A549 (cell line): ENCODE measurements at regions not wholly inside any gene's neighbourhood (a gene's known extent, or its start where the extent isn't known, plus 50 kb on each side); places are given as distances from the start of the nearest gene placed in this dataset.

ENCODE experiments used
- ATAC-seq, 2 experiments: fragments of 200-7000 bp in 1 of 2; fragments of >200 bp in 1 of 2; cut with Nextera tagmentation in 1 of 2; cut with Tn5 transposase in 1 of 2; 3 replicates each; pipeline versions ENCODE4 v1.8.0 to v1.9.1; 2018 to 2020; ENCODE audit warnings: mild to moderate bottlenecking in 1 of 2, moderate library complexity in 1 of 2
- CTCF ChIA-PET: fragments of 300-600 bp; sonication (Branson Sonifier 250); formaldehyde crosslinking; extraction: SDS; loops from one replicate; lab custom pipeline; 2021; ENCODE audit warnings: antibody characterized with exemption, inconsistent platforms; lab: Yijun Ruan, JAX
- POLR2A ChIA-PET: fragments of 350-600 bp; formaldehyde crosslinking; extraction: SDS; loops from one replicate; lab custom pipeline; 2021; ENCODE audit warnings: antibody characterized with exemption, inconsistent platforms; lab: Yijun Ruan, JAX
- DNase-seq, 2 experiments: peaks; one replicate each; pipeline versions ENCODE4 v3.0.0 to v3.0.0-alpha.2; 2011 to 2016; ENCODE audit warnings: low read depth in 1 of 2, low spot score in 1 of 2
- FAIRE-seq: peaks from 2 replicates; lab custom pipeline; 2011; peaks lifted over from hg19 to GRCh38; lab: Jason Lieb, UNC
- H3K27ac ChIP-seq, 2 experiments: fragments of >200 bp; sonication (Bioruptor Twin); formaldehyde crosslinking; 3 replicates each; pipeline ENCODE4 v1.5.1; 2016 to 2017
- H3K4me1 ChIP-seq: fragments of >200 bp; sonication (Bioruptor Twin); formaldehyde crosslinking; 3 replicates; pipeline ENCODE4 v1.6.1; 2016
- H3K4me2 ChIP-seq: fragments of >200 bp; sonication (Bioruptor Twin); formaldehyde crosslinking; 3 replicates; pipeline ENCODE4 v1.6.1; 2016
- H3K4me3 ChIP-seq: fragments of >200 bp; sonication (Bioruptor Twin); formaldehyde crosslinking; 3 replicates; pipeline ENCODE4 v1.5.1; 2016
- H3K9me3 ChIP-seq: fragments of >200 bp; sonication (Bioruptor Twin); formaldehyde crosslinking; 3 replicates; pipeline ENCODE4 v1.6.1; 2016
- CBX8 ChIP-seq: fragments of 200-600 bp; sonication (generic); IDR thresholded peaks from 2 replicates; pipeline ENCODE4 v1.6.1; 2016
- EP300 ChIP-seq, 2 experiments: fragments of >200 bp; sonication (Bioruptor Twin); formaldehyde crosslinking; IDR thresholded peaks; 2 replicates in 1 of 2; 3 replicates in 1 of 2; pipeline ENCODE4 v1.6.1; 2016 to 2017
- ESRRA ChIP-seq: fragments of 150-350 bp; IDR thresholded peaks from 2 replicates; pipeline ENCODE4 v1.6.1; 2014; ENCODE audit warnings: mild to moderate bottlenecking, low read length, borderline replicate concordance
- GATA3 ChIP-seq: IDR thresholded peaks from 2 replicates; pipeline ENCODE4 v1.6.1; 2012; ENCODE audit warnings: borderline replicate concordance
- JUN ChIP-seq, 2 experiments: fragments of >200 bp; sonication (Bioruptor Twin); formaldehyde crosslinking; IDR thresholded peaks; 2 replicates in 1 of 2; 3 replicates in 1 of 2; pipeline ENCODE4 v1.6.1; 2016 to 2017
- JUNB ChIP-seq: fragments of >200 bp; sonication (Bioruptor Twin); formaldehyde crosslinking; IDR thresholded peaks from 2 replicates; pipeline ENCODE4 v1.6.1; 2016
- KDM1A ChIP-seq: fragments of 200-600 bp; sonication (generic); IDR thresholded peaks from 2 replicates; pipeline ENCODE4 v1.6.1; 2016; ENCODE audit warnings: low read depth, mild to moderate bottlenecking
- MAFK ChIP-seq: fragments of 450-650 bp; IDR thresholded peaks from 2 replicates; pipeline ENCODE4 v1.6.1; 2014; ENCODE audit not compliant: partially characterized antibody
- MAZ ChIP-seq: fragments of 150-350 bp; IDR thresholded peaks from 2 replicates; pipeline ENCODE4 v1.6.1; 2014; ENCODE audit warnings: antibody characterized with exemption, low read depth, low read length, borderline replicate concordance
- NFE2L2 ChIP-seq: fragments of 150-350 bp; conservative IDR thresholded peaks from 2 replicates; pipeline ENCODE4 v1.6.1; 2014; ENCODE audit warnings: low read length
- NPAS2 ChIP-seq: fragments of 250-450 bp; sonication (Bioruptor Pico); IDR thresholded peaks from 2 replicates; pipeline ENCODE4 v1.8.0; 2022; ENCODE audit warnings: mild to moderate bottlenecking, moderate library complexity, borderline replicate concordance
- PHF8 ChIP-seq: fragments of 200-600 bp; sonication (generic); IDR thresholded peaks from 2 replicates; pipeline ENCODE4 v1.6.1; 2016; ENCODE audit warnings: low read depth, mild to moderate bottlenecking, antibody characterized with exemption, moderate library complexity, borderline replicate concordance
- POLR2A ChIP-seq: IDR thresholded peaks from 2 replicates; pipeline ENCODE4 v1.6.1; 2012; ENCODE audit warnings: mild to moderate bottlenecking, low read length
- RARB ChIP-seq: fragments of 250-450 bp; sonication (Bioruptor Pico); IDR thresholded peaks from 2 replicates; pipeline ENCODE4 v1.8.0; 2021; ENCODE audit warnings: mild to moderate bottlenecking, moderate library complexity
- USF2 ChIP-seq: fragments of 450-650 bp; IDR thresholded peaks from 2 replicates; pipeline ENCODE4 v1.6.1; 2014; ENCODE audit warnings: antibody characterized with exemption
- WGBS: methylation state at CpG from one replicate; pipeline ENCODE4 v1.1.6; 2017; ENCODE audit errors: missing lambda C conversion rate; 5-methylcytosine and 5-hydroxymethylcytosine counted together
- TF ChIP-seq, protein P1 (sequence below): IDR thresholded peaks from 2 replicates; pipeline ENCODE4 v1.6.1; 2012
- TF ChIP-seq, protein P2 (sequence below): IDR thresholded peaks from 2 replicates; pipeline ENCODE4 v1.6.1; 2012
- TF ChIP-seq, protein P3 (sequence below): fragments of >200 bp; sonication (Bioruptor Twin); formaldehyde crosslinking; IDR thresholded peaks from 3 replicates; pipeline ENCODE4 v1.5.1; 2016
- TF ChIP-seq, protein P4 (sequence below): fragments of >200 bp; sonication (Bioruptor Twin); formaldehyde crosslinking; IDR thresholded peaks from 2 replicates; pipeline ENCODE4 v1.6.1; 2016

GRCh38 chr2:60621688-60622429, 68.4 kb upstream of the BCL11A start:
- TF ChIP-seq MAFK: peak; percentile 13
- TF ChIP-seq, protein P1, sequence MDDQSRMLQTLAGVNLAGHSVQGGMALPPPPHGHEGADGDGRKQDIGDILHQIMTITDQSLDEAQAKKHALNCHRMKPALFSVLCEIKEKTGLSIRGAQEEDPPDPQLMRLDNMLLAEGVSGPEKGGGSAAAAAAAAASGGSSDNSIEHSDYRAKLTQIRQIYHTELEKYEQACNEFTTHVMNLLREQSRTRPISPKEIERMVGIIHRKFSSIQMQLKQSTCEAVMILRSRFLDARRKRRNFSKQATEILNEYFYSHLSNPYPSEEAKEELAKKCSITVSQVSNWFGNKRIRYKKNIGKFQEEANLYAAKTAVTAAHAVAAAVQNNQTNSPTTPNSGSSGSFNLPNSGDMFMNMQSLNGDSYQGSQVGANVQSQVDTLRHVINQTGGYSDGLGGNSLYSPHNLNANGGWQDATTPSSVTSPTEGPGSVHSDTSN: no peak
- FAIRE-seq (no peak), ATAC-seq (no peak), DNase-seq (no peak)
- ChIA-PET CTCF (interaction anchor here (1.7 kb wide), 1 partner anchor 53 kb away, joined by 3 read pairs; no protein-coding TSS in a partner anchor), POLR2A (no interaction called here)
- H3K4me3 ChIP-seq: no peak overlapping the region
- no peaks in the 10 kb centered on the region for H3K4me1 ChIP-seq
- H3K4me2 ChIP-seq: no peak overlapping the region
- no peaks in the 10 kb centered on the region for H3K9me3 ChIP-seq
- no peak overlapping the region for H3K27ac ChIP-seq
- 19% methylated on average over 7 of the region's 7 CpGs for WGBS

DNA sequence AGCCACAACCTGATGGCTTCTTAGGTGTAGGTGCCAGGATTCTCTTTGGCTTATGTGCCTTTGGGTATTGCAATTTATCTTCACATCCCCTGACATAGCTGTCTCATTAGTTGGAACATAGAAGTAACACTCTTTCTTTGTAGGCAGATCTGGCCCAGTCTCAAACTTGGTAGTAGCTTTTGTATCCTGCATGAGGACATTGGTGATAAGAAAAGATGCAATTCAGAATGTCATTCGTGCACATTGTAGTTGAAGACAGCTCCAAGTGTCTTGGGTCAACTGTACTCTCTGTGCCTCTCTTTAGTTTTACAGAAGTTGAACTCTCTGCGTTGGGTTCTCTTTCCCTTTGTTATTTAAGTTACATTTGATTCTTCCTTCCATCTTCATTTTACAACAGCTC, 69.6 kb upstream of the BCL11A start:
- TF ChIP-seq JUN (IDR thresholded peaks at IDR 0.05) (no peak), RARB (CRISPR knock-in tag) (no peak), JUNB (no peak), POLR2A (no peak), KDM1A (no peak), EP300 (IDR thresholded peaks at IDR 0.05) (no peak)
- TF ChIP-seq, protein P2, sequence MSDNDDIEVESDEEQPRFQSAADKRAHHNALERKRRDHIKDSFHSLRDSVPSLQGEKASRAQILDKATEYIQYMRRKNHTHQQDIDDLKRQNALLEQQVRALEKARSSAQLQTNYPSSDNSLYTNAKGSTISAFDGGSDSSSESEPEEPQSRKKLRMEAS: no peak
- no peak for DNase-seq
- CTCF ChIA-PET: interaction anchor here (1.0 to 1.1 kb wide), 2 partner anchors 18 to 20 kb away, joined by 3 to 4 read pairs; no protein-coding TSS in a partner anchor
- Histone ChIP-seq H3K9me3 (no peaks in the 10 kb centered on the region), H3K4me2 (no peak overlapping the region), H3K4me1 (no peaks in the 10 kb centered on the region), H3K4me3 (no peak overlapping the region), H3K27ac (no peak overlapping the region)
- POLR2A ChIA-PET: no interaction called here
- 34% methylated on average over 2 of the region's 2 CpGs for WGBS
- ATAC-seq: no peak
- no peak for FAIRE-seq

GRCh38 chr2:60627412-60627811, 74.0 kb upstream of the BCL11A start:
- Histone ChIP-seq H3K4me2 (no peak overlapping the region), H3K4me3 (no peak overlapping the region), H3K9me3 (no peaks in the 10 kb centered on the region)
- CTCF ChIA-PET: interaction anchor here (1.1 kb wide), 1 partner anchor 15 kb away, joined by 3 read pairs; no protein-coding TSS in a partner anchor
- 0 out of 2 replicates have a peak, but pooled peaks have one; percentile 6 for TF ChIP-seq CBX8
- no peak for TF ChIP-seq USF2
- TF ChIP-seq, all 56 proteins: peak for 1
- WGBS: 0% methylated on average over 3 of the region's 3 CpGs
- Histone ChIP-seq H3K27ac (no peak overlapping the region), H3K4me1 (no peaks in the 10 kb centered on the region)
- ATAC-seq (no peak), FAIRE-seq (no peak), DNase-seq (no peak)
- POLR2A ChIA-PET: no interaction called here

DNA sequence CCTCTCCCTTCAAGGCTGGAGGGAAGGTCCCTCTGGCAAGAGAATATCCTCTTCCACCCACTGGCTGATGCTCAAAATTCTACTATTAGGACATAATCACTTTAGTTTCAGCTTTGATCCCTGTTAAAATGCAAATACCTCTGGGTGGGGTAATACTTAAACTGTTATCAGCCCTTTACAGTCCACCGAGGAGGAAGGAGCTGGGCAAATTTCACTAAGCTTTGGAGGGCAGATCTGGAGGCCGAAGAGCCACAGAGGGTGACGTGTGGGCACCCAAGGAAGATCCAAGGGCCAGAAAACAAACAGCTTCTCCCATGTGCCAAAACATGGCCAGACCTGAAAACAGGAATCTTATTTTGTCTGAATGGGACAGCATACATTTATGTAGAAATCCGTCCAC, 74.6 kb upstream of the BCL11A start:
- DNase-seq (no peak), FAIRE-seq (no peak), ATAC-seq (no peak)
- no peak overlapping the region for H3K4me3 ChIP-seq
- no peak overlapping the region for H3K4me2 ChIP-seq
- TF ChIP-seq NFE2L2: no peak
- no peak for TF ChIP-seq ESRRA
- no peak for TF ChIP-seq NPAS2 (CRISPR knock-in tag)
- no peak for TF ChIP-seq PHF8
- TF ChIP-seq, protein P3, sequence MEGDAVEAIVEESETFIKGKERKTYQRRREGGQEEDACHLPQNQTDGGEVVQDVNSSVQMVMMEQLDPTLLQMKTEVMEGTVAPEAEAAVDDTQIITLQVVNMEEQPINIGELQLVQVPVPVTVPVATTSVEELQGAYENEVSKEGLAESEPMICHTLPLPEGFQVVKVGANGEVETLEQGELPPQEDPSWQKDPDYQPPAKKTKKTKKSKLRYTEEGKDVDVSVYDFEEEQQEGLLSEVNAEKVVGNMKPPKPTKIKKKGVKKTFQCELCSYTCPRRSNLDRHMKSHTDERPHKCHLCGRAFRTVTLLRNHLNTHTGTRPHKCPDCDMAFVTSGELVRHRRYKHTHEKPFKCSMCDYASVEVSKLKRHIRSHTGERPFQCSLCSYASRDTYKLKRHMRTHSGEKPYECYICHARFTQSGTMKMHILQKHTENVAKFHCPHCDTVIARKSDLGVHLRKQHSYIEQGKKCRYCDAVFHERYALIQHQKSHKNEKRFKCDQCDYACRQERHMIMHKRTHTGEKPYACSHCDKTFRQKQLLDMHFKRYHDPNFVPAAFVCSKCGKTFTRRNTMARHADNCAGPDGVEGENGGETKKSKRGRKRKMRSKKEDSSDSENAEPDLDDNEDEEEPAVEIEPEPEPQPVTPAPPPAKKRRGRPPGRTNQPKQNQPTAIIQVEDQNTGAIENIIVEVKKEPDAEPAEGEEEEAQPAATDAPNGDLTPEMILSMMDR: no peak
- TF ChIP-seq, protein P4, sequence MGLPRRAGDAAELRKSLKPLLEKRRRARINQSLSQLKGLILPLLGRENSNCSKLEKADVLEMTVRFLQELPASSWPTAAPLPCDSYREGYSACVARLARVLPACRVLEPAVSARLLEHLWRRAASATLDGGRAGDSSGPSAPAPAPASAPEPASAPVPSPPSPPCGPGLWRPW: no peak
- TF ChIP-seq MAZ: no peak
- TF ChIP-seq GATA3: no peak
- H3K4me1 ChIP-seq: no peaks in the 10 kb centered on the region
- CTCF ChIA-PET: interaction anchor here (0.8 to 1.6 kb wide), 4 partner anchors 11 to 46 kb away, joined by 3 to 6 read pairs (median 3); no protein-coding TSS in a partner anchor
- H3K9me3 ChIP-seq: no peaks in the 10 kb centered on the region
- no peak overlapping the region for H3K27ac ChIP-seq
- POLR2A ChIA-PET: no interaction called here
- WGBS: 2% methylated on average over 4 of the region's 4 CpGs
